ENCODE measurements at regions not wholly inside any gene's neighbourhood (a gene's known extent, or its start where the extent isn't known, plus 50 kb on each side); places are given as distances from the start of the nearest gene placed in this dataset.

DNA sequence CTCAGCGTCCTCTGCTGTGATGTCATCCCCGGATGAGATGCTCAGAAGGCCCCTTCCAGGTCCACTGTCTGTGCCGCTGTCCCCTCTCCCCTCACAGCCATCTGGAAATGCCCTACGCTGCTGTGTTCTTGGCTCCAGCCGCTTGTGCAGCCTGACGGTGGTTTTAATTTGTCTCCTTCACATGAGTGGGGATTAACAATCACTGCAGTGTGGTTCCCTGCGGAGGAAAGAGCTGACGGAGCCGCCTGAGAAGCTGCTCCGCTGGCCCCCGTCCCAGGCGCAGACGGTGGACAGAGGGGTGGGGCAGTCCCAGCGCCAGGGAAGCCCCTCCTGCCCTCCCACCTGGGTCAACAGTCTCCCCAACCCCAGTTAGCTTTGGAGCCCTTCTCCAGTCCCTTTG is 67.5 kb upstream of the PHF21B start:
- TF ChIP-seq, protein P1, sequence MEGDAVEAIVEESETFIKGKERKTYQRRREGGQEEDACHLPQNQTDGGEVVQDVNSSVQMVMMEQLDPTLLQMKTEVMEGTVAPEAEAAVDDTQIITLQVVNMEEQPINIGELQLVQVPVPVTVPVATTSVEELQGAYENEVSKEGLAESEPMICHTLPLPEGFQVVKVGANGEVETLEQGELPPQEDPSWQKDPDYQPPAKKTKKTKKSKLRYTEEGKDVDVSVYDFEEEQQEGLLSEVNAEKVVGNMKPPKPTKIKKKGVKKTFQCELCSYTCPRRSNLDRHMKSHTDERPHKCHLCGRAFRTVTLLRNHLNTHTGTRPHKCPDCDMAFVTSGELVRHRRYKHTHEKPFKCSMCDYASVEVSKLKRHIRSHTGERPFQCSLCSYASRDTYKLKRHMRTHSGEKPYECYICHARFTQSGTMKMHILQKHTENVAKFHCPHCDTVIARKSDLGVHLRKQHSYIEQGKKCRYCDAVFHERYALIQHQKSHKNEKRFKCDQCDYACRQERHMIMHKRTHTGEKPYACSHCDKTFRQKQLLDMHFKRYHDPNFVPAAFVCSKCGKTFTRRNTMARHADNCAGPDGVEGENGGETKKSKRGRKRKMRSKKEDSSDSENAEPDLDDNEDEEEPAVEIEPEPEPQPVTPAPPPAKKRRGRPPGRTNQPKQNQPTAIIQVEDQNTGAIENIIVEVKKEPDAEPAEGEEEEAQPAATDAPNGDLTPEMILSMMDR (IDR thresholded peaks at IDR 0.05; ENCODE audit: insufficient read depth, low read depth, low read length), result no peak
- no peak for TF ChIP-seq EZH2 (IDR thresholded peaks at IDR 0.05; ENCODE audit: insufficient read depth, low read length)
